ENCODE measurements at regions not wholly inside any gene's neighbourhood (a gene's known extent, or its start where the extent isn't known, plus 50 kb on each side); places are given as distances from the start of the nearest gene placed in this dataset.

DNA sequence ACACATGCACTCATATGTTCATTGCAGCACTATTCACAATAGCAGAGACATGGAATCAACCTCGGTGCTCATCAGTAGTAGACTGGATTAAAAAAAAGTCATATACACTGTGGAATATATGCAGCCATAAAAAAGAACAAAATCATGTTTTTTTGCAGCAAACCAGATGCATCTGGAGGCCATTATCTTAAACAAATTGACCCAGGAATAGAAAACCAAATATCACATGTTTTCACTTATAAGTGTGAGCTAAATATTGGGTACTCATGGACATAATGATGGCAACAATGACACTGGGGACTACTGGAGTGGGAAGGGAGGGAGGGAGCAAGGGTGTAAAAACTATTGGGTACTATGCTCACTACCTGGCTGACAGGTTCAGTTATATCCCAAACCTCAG lies 792.6 kb downstream of the EPHA4 start:
- H3K27ac ChIP-seq = no peak overlapping the region
- no peak for TF ChIP-seq Cebpa-rat (IDR thresholded peaks at IDR 0.05)
- H3K36me3 ChIP-seq = no peaks in the 10 kb centered on the region
- H3K4me3 ChIP-seq = no peak overlapping the region
- H3K27me3 ChIP-seq = no peaks in the 10 kb centered on the region
- no peak overlapping the region for H3K4me2 ChIP-seq
- H3K9ac ChIP-seq = no peak overlapping the region
- no peaks in the 10 kb centered on the region for H3K4me1 ChIP-seq
- peaks cover 0 to 9% (median 0%) of the 10 kb centered on the region in 11 experiments; a peak in 3 of 22 replicates for H3K9me3 ChIP-seq (replicated peaks in 1 of 11)
- no peaks in the 10 kb centered on the region for H4K20me1 ChIP-seq

GRCh38 chr2:220779931-220780330 lies 792.2 kb downstream of the EPHA4 start:
- no peak overlapping the region for H3K4me2 ChIP-seq
- H3K9ac ChIP-seq = no peak overlapping the region
- H3K36me3 ChIP-seq = no peaks in the 10 kb centered on the region
- H4K20me1 ChIP-seq = no peaks in the 10 kb centered on the region
- H3K27me3 ChIP-seq = no peaks in the 10 kb centered on the region
- H3K4me1 ChIP-seq = no peaks in the 10 kb centered on the region
- no peak overlapping the region for H3K4me3 ChIP-seq
- TF ChIP-seq Cebpa-rat (IDR thresholded peaks at IDR 0.05) = no peak
- peaks cover 0 to 9% (median 0%) of the 10 kb centered on the region in 11 experiments; a peak in 3 of 22 replicates for H3K9me3 ChIP-seq (replicated peaks in 1 of 11)
- H3K27ac ChIP-seq = no peak overlapping the region

DNA sequence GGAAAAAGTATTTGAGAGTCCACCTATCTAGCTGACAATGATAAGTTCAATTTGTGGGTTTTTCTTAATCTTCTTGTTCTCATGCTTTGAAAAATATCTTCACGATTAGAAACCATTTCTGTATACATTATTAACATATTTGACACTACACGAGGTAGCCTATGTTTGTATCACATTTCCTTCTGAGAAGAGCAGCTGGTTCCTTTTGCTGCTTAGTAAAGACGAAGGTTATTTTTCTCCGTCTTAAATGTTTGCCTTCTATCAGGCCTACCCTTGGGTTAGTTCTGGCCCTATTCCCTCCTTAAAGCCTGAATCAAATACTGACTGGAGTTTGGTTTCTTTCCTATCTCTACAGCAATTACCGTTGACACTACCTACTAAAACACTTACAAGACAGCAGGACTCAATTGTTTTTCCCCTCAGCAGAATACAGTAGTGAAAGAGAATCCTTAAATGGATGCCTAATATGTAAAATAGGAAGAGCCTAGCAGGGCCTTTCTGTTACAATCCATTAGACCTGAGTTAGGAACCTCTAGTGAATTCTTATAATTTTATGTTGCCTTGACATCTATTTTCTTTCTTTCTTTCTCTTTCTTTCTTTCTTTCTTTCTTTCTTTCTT lies 790.4 kb downstream of the EPHA4 start:
- TF ChIP-seq Cebpa-rat (IDR thresholded peaks at IDR 0.05) = no peak
- Histone ChIP-seq H3K4me2 (no peak overlapping the region), H4K20me1 (no peaks in the 10 kb centered on the region), H3K4me3 (no peak overlapping the region), H3K9ac (no peak overlapping the region), H3K36me3 (no peaks in the 10 kb centered on the region), H3K4me1 (no peaks in the 10 kb centered on the region), H3K27me3 (no peaks in the 10 kb centered on the region), H3K27ac (no peak overlapping the region), H3K9me3 (replicated peaks in 1 of 11) (peaks cover 0 to 9% (median 0%) of the 10 kb centered on the region in 11 experiments; a peak in 3 of 22 replicates)

DNA sequence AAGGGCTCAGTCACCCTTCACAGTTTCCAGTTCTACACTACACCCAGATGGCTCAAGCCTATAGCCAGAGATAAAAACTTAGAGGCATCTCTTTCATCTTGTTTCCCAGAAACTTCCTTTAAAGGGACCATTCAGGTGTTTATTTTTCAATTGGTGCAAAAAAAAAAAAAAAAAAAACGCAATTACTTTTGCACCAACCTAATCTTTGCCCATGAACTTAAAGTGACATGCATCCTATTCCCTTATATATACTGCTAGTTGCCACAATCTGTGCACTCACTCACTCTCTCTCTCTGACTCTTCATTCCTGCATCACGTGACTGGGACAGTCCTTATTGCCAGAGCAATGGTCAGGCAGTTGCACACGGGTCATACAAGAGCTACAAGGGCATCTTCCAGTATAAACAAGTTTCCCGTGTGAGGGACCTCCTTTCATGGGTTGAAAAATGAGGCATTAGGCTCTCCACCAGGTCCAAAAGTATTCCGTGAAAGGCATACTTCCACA lies 789.4 kb downstream of the EPHA4 start:
- Histone ChIP-seq H3K4me3 (no peak overlapping the region), H3K9ac (no peak overlapping the region), H4K20me1 (no peaks in the 10 kb centered on the region), H3K9me3 (replicated peaks in 1 of 11) (peaks cover 0 to 9% (median 0%) of the 10 kb centered on the region in 11 experiments; a peak in 3 of 22 replicates), H3K27me3 (no peaks in the 10 kb centered on the region), H3K27ac (no peak overlapping the region), H3K4me1 (no peaks in the 10 kb centered on the region), H3K36me3 (no peaks in the 10 kb centered on the region), H3K4me2 (no peak overlapping the region)
- TF ChIP-seq Cebpa-rat (IDR thresholded peaks at IDR 0.05) = no peak

DNA sequence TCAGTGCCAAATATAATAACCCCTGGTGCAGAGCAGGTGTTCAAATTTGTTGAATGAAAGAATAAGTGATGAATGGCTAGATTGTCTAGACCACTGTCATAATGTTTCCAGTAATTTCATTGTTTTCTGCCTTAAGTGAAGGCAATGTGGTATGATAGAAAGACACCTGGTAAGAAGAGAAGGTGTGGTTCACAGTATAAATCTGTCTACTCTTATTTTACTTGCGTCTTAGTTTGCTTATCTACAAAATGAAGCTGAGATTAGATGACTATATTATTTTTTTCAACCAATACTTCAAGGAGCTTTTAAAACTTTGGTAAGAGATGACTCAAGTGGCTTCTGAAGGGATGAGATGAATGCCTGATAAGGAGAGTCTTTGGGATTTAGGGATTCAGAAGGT lies 788.4 kb downstream of the EPHA4 start:
- Histone ChIP-seq H3K9ac (no peak overlapping the region), H3K4me1 (no peaks in the 10 kb centered on the region), H3K27ac (no peak overlapping the region), H3K4me2 (no peak overlapping the region), H3K36me3 (no peaks in the 10 kb centered on the region), H3K4me3 (no peak overlapping the region), H3K9me3 (replicated peaks in 1 of 11) (peaks cover 0 to 8% (median 0%) of the 10 kb centered on the region in 11 experiments; a peak in 3 of 22 replicates), H3K27me3 (no peaks in the 10 kb centered on the region), H4K20me1 (no peaks in the 10 kb centered on the region)
- TF ChIP-seq Cebpa-rat (IDR thresholded peaks at IDR 0.05) = no peak

- Histone ChIP-seq H3K27ac (no peak overlapping the region), H4K20me1 (no peaks in the 10 kb centered on the region), H3K4me3 (no peak overlapping the region), H3K9me3 (replicated peaks in 1 of 11) (no peaks in the 10 kb centered on the region), H3K9ac (no peak overlapping the region), H3K4me2 (no peak overlapping the region), H3K36me3 (no peaks in the 10 kb centered on the region), H3K4me1 (no peaks in the 10 kb centered on the region), H3K27me3 (no peaks in the 10 kb centered on the region)
- no peak for TF ChIP-seq Cebpa-rat (IDR thresholded peaks at IDR 0.05)
Observed at GRCh38 chr2:220785178-220785577, 786.9 kb downstream of the EPHA4 start.

DNA sequence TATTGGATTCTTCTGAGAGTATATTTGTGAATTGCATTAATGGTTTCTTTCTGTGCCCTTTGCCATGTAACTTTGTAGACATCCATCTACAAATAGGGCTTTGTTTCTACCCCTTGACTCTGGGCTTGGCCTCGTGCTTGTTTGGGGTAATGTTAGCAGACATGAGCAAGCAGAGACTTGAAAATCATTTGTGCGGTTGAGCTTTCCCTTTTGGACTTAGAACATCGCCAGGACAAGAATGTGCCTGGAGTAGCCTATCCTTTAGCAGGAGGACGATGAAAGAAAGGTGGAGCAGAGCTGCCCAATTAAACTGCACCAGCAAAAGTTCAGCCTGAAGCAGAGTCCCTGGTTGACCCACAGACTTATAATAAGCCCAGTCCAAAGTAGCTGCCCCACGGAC lies 785.9 kb downstream of the EPHA4 start:
- Histone ChIP-seq H3K9me3 (replicated peaks in 1 of 11) (no peaks in the 10 kb centered on the region), H3K27ac (no peak overlapping the region), H3K36me3 (no peaks in the 10 kb centered on the region), H3K4me3 (no peak overlapping the region), H3K27me3 (no peaks in the 10 kb centered on the region), H3K4me1 (no peaks in the 10 kb centered on the region; a peak in 1 of 20 replicates), H4K20me1 (no peaks in the 10 kb centered on the region), H3K9ac (no peak overlapping the region), H3K4me2 (no peak overlapping the region)
- TF ChIP-seq Cebpa-rat (IDR thresholded peaks at IDR 0.05) = no peak

DNA sequence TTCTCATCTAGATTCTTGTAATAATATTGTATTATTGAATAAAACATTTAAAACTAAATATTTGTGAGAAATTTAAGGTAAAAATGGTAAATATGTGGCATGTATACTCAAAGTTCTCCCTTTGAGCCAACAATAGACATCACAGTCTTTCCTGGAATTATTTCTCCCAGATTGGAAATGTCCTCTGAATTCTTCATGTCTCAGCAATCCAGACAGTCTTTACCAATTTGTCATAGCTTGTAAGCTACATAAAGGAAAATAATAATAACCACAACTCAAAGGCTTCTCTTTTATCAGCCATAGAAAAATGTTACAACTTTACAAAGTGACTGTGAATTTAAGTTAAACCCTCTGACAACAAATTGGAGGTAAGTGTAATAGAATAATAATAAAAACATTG lies 784.9 kb downstream of the EPHA4 start:
- no peaks in the 10 kb centered on the region for H4K20me1 ChIP-seq
- H3K27ac ChIP-seq = no peak overlapping the region
- H3K4me1 ChIP-seq = peaks cover 0 to under 1% (median 0%) of the 10 kb centered on the region in 10 experiments; a peak in 4 of 20 replicates
- no peaks in the 10 kb centered on the region for H3K9me3 ChIP-seq (replicated peaks in 1 of 11)
- H3K9ac ChIP-seq = no peak overlapping the region
- H3K27me3 ChIP-seq = no peaks in the 10 kb centered on the region
- TF ChIP-seq Cebpa-rat (IDR thresholded peaks at IDR 0.05) = no peak
- H3K4me3 ChIP-seq = no peak overlapping the region
- no peak overlapping the region for H3K4me2 ChIP-seq
- no peaks in the 10 kb centered on the region for H3K36me3 ChIP-seq

- no peak overlapping the region for H3K27ac ChIP-seq
- H3K4me2 ChIP-seq = no peak overlapping the region
- H3K9ac ChIP-seq = no peak overlapping the region
- TF ChIP-seq Cebpa-rat (IDR thresholded peaks at IDR 0.05) = no peak
- peaks cover 0 to 6% (median 5%) of the 10 kb centered on the region in 10 experiments; a peak in 12 of 20 replicates for H3K4me1 ChIP-seq
- no peaks in the 10 kb centered on the region for H3K36me3 ChIP-seq
- H3K9me3 ChIP-seq (replicated peaks in 1 of 11) = peaks cover 0 to 5% (median 0%) of the 10 kb centered on the region in 11 experiments; a peak in 2 of 22 replicates
- no peak overlapping the region for H3K4me3 ChIP-seq
- H4K20me1 ChIP-seq = no peaks in the 10 kb centered on the region
- no peaks in the 10 kb centered on the region for H3K27me3 ChIP-seq
Observed at GRCh38 chr2:220789961-220790360, 782.1 kb downstream of the EPHA4 start.

DNA sequence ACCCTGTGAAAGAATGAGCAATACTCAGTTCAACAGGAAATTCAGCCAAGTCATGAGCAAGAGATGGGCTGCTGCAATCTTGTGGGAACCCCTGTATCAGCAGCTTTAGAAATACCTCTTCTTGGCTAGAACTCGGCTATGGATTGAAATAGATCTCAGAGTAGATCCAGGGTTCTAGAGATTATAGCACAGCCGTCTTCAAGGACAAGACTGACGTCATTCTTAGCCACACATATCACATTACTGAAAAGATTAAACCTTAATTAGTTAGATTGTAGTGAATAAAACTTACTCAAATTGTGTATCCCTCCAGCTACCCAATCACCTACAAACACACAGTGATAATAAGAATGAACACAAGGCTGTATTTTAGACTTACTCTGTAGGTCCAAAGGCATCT lies 776.4 kb downstream of the EPHA4 start:
- no peaks in the 10 kb centered on the region for H3K27me3 ChIP-seq
- H3K36me3 ChIP-seq = no peaks in the 10 kb centered on the region
- H3K9ac ChIP-seq = no peak overlapping the region
- H3K4me1 ChIP-seq = peaks cover 0 to 6% (median 5%) of the 10 kb centered on the region in 10 experiments; a peak in 12 of 20 replicates
- TF ChIP-seq Cebpa-rat (IDR thresholded peaks at IDR 0.05) = no peak
- H3K4me2 ChIP-seq = no peak overlapping the region
- H4K20me1 ChIP-seq = no peaks in the 10 kb centered on the region
- no peak overlapping the region for H3K4me3 ChIP-seq
- H3K27ac ChIP-seq = no peak overlapping the region
- peaks cover 0 to 5% (median 0%) of the 10 kb centered on the region in 11 experiments; a peak in 2 of 22 replicates for H3K9me3 ChIP-seq (replicated peaks in 1 of 11)
